ENCODE measurements at regions not wholly inside any gene's neighbourhood (a gene's known extent, or its start where the extent isn't known, plus 50 kb on each side); places are given as distances from the start of the nearest gene placed in this dataset.
"Not testable (repeated sequence)": the region's sequence is repeated elsewhere in the genome, so short reads cannot be mapped to it uniquely, and the experiment has no call there.

DNA sequence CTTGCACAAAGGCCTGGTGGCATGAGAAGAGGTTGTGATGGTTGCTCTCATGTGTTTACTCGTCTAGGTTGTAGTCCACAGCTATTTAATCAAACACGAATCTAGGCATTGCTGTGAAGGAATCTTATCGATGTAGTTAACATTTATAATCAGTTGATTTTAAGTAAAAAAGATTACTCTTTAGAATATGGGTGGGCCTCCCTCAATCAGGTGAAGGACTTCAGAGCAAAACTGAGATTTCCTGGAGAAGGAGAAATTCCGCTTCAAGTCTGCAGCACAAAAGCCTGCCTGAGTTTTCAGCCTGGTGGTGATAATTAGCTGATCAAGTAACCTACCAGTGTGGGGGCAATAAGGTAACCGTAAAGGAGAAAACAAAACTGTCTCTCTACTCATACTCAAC lies 523.6 kb downstream of the GRIN2A start:
- DNase-seq, result no peak

DNA sequence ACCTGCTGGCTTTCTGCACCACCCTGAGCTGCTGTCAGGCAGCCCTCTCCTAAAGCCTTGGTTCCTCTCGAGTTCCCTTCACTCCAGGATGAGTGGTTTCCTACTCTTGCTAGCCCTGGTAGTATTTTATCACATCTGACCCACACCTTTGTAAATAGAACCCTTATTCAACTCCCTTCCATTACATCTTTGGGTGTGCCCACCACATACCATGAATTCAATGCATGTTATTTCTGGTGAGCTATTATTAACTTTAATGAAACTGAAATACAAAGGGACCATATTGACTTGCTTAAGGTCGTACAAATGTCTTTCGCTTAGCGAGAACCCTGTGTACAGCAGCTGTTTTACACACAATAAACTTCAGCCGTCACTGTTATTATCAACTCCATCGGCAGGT lies 521.3 kb downstream of the GRIN2A start:
- DNase-seq, result no peak

GRCh38 chr16:9661336-9662017 lies 520.8 kb downstream of the GRIN2A start:
- no peak for DNase-seq

- no peak for DNase-seq
These were observed 518.6 kb downstream of the GRIN2A start for GRCh38 chr16:9663588-9663987.

DNA sequence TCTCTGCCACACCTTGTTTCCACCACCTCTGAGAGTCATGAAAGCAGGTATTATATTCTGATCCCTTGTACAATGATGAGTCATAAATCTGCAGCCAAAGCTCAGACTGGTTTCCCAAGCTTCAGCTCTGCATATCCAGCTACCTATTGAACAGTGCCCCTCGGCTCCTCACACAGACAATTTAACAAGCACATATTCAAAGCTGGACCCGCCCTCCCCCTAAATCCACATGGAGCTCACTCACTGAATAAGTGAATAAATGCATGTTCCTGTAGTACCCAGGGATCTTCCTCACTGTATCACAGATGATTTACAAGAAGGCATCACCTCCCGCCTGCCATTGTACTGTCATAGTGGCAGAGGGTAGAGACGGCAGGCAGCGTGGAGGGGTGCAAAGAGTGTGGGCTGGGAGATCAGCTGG lies 516.4 kb downstream of the GRIN2A start:
- DNase-seq, result no peak

DNA sequence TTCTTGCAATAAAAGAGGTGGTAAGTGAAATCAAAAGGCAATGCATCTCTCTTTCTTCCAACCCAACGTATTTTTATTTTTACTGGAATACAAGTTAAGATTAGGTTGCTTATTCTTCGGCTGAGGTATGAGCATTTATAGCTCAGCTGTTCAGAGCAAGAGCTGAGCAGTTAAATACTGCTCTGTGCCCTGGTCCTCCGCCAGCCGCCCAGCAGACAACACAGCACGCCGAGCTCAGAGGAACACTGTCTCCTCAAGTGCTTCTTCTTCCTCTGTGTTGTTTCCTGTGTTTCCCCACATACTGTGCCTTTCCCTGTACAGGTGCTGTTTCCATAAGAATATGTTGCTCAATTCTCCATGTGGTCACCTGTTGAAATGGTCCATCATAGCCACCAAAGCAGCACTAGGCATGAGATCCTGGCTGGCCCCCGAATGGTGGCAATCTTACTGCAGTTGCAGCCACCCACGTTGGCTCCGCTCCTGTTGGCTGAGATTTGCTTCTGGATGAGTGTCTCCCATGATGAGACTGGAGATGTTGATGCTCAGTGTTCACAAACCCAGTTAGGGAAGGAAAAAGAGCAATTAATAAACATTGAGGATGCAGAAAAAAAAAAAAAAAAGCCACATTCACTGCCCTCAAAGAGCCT lies 515.3 kb downstream of the GRIN2A start:
- no peak for DNase-seq

- DNase-seq, result no peak
These were observed 512.2 kb downstream of the GRIN2A start for GRCh38 chr16:9670033-9670432.

- DNase-seq, result not testable (repeated sequence)
These were observed 511.6 kb downstream of the GRIN2A start for GRCh38 chr16:9670616-9671015.

- DNase-seq, result not testable (repeated sequence)
These were observed 505.5 kb downstream of the GRIN2A start for GRCh38 chr16:9676560-9677300.

DNA sequence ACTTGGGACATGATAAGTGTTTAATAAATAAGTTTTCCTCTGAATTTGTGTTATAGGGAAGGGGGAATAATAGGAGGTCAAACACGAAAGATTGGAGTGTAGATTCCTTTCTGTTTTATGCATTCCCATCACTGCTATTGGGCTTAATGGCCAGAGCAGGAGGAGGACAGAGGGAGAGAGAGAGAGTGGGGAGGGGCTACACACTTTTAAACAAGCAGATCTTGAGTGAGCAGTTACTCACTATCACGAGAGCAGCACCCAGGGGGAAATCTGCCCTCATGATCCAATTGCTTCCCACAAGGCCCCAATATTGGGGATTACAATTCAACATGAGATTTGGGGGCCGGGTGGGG lies 505.0 kb downstream of the GRIN2A start:
- DNase-seq, result no peak

DNA sequence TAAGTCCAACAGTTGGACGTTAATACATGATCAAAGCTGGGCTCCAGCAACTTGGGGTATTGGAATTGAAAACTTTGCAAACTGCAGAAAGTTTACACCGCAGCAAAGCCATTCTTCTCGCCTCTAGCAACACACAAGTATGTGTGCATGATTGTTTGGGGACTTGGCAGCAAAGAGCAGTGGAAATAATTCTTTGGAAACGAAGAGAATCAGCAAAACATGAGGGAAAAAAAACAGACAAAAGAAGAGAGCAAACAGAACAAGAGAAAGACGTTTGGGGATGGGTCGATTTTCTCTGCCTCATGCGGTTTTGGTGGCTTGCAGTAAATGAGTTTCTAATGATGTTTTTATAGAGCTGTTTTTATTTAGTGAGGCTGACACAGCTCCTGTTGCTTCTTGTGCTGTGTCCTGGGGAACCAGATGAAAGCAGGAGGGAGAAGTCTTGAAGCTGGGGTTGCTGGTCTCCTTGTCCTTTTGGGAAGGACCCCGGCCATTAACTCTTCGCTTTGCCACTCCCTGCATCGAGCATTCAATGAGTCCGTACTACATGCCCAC lies 502.9 kb downstream of the GRIN2A start:
- no peak for DNase-seq

GRCh38 chr16:9680019-9680655 lies 502.1 kb downstream of the GRIN2A start:
- no peak for DNase-seq

GRCh38 chr16:9680968-9681367 lies 501.3 kb downstream of the GRIN2A start:
- no peak for DNase-seq

GRCh38 chr16:9681508-9681907 lies 500.7 kb downstream of the GRIN2A start:
- DNase-seq, result no peak

DNA sequence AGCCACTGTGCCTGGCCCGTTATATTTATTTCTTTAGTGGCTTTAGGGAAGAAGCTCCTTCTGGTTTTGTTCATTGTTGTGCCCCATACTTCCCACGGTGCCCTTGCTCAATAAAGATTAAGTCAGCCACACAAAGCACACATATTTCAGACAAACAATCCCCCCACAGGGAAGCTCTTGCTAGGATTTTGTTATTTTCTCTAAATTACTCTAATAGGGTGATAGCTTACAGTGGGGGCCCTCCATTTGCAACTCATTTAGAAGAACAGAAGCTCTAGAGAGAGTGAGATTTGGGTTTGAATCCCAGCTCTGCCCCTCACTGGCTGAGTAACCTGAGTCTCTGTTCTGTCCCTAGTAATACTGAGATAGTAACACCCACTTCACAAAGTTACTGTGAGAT lies 499.9 kb downstream of the GRIN2A start:
- no peak for DNase-seq

- no peak for DNase-seq
These were observed 498.6 kb downstream of the GRIN2A start for GRCh38 chr16:9683677-9684076.

DNA sequence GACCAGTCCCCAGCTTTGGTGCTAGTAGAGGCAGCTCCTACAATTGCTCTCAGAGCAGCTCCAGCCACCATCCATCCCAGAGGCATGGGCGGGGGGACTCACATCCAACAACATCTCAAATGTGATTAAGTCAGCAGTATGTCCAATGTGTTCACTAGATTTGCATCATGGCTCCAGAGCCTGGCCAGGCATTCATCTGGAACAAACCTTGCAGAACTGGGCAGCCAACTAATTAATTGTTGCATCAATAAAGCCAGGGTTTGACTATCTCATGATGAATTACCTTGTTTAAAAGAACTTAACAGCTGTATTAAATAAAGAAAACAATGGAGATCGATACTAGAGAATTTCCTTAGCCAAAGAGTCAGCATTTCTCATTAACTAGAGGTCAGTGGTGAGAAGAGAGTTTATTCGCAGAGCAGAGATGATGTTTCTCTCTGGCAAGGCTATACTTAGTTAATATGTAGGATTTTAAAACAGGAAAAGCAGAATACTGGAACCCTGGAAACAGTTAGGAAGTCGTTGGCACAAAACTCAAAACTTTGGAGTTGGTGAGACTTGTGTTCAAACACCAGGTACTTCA lies 494.4 kb downstream of the GRIN2A start:
- DNase-seq, result no peak

GRCh38 chr16:9689597-9689996 lies 492.6 kb downstream of the GRIN2A start:
- DNase-seq, result no peak

- no peak for DNase-seq
These were observed 487.1 kb downstream of the GRIN2A start for GRCh38 chr16:9695152-9695551.

All from fibroblast of skin of back (primary cell).